ENCODE measurements at regions not wholly inside any gene's neighbourhood (a gene's known extent, or its start where the extent isn't known, plus 50 kb on each side); places are given as distances from the start of the nearest gene placed in this dataset.
"Not testable (repeated sequence)": the region's sequence is repeated elsewhere in the genome, so short reads cannot be mapped to it uniquely, and the experiment has no call there.

- H3K27ac ChIP-seq = no peak overlapping the region
- TF ChIP-seq CTCF (conservative IDR thresholded peaks at IDR 0.05) (no peak), ZFX (IDR thresholded peaks at IDR 0.05) (no peak)
These were observed 486.3 kb upstream of the MARCKS start for GRCh38 chr6:113370508-113371502.

- H3K27ac ChIP-seq = not testable (repeated sequence)
These were observed 481.7 kb upstream of the MARCKS start for GRCh38 chr6:113375466-113375865.

- no peak for TF ChIP-seq ZFX (IDR thresholded peaks at IDR 0.05)
- TF ChIP-seq CTCF (conservative IDR thresholded peaks at IDR 0.05) = no peak
- H3K27ac ChIP-seq = no peak overlapping the region
These were observed 480.9 kb upstream of the MARCKS start for GRCh38 chr6:113375950-113376846.

- no peak overlapping the region for H3K27ac ChIP-seq
- no peak for TF ChIP-seq ZFX (IDR thresholded peaks at IDR 0.05)
- TF ChIP-seq CTCF (conservative IDR thresholded peaks at IDR 0.05) = no peak
These were observed 480.3 kb upstream of the MARCKS start for GRCh38 chr6:113376847-113377165.

- no peak overlapping the region for H3K27ac ChIP-seq
- TF ChIP-seq ZFX (IDR thresholded peaks at IDR 0.05) (no peak), CTCF (conservative IDR thresholded peaks at IDR 0.05) (no peak)
These were observed 479.7 kb upstream of the MARCKS start for GRCh38 chr6:113377362-113377942.

GRCh38 chr6:113380591-113380990 is 476.6 kb upstream of the MARCKS start:
- TF ChIP-seq ZFX (IDR thresholded peaks at IDR 0.05) (no peak), CTCF (conservative IDR thresholded peaks at IDR 0.05) (no peak)
- no peak overlapping the region for H3K27ac ChIP-seq

GRCh38 chr6:113381232-113381631 is 475.9 kb upstream of the MARCKS start:
- H3K27ac ChIP-seq = no peak overlapping the region
- TF ChIP-seq ZFX (IDR thresholded peaks at IDR 0.05) = no peak

GRCh38 chr6:113381959-113382358 is 475.2 kb upstream of the MARCKS start:
- TF ChIP-seq CTCF (conservative IDR thresholded peaks at IDR 0.05) (no peak), ZFX (IDR thresholded peaks at IDR 0.05) (no peak)
- H3K27ac ChIP-seq = no peak overlapping the region

Measured in C4-2B (cell line).